GM18502 (cell line): ENCODE measurements at regions not wholly inside any gene's neighbourhood (a gene's known extent, or its start where the extent isn't known, plus 50 kb on each side); places are given as distances from the start of the nearest gene placed in this dataset.

Experiments
- ATAC-seq: cut with Tn5 transposase; IDR thresholded peaks from one replicate; pipeline ENCODE4 v1.9.1; 2021; ENCODE audit warnings: mild to moderate bottlenecking; ENCODE audit not compliant: unreplicated experiment, poor library complexity

GRCh38 chr3:82080261-82080660 lies 318.8 kb upstream of the GBE1 start:
- no peak for ATAC-seq

GRCh38 chr3:82079335-82079890 lies 318.0 kb upstream of the GBE1 start:
- ATAC-seq: no peak

GRCh38 chr3:82078246-82078645 lies 316.8 kb upstream of the GBE1 start:
- no peak for ATAC-seq

- ATAC-seq: no peak
Measured at GRCh38 chr3:82067420-82067819, 306.0 kb upstream of the GBE1 start.

GRCh38 chr3:82058809-82059208 lies 297.4 kb upstream of the GBE1 start:
- ATAC-seq: no peak

- ATAC-seq: no peak
Measured at GRCh38 chr3:82055792-82056191, 294.3 kb upstream of the GBE1 start.

GRCh38 chr3:82054849-82055248 lies 293.4 kb upstream of the GBE1 start:
- no peak for ATAC-seq

GRCh38 chr3:82053236-82053635 lies 291.8 kb upstream of the GBE1 start:
- no peak for ATAC-seq

- no peak for ATAC-seq
Measured at GRCh38 chr3:82050382-82050781, 288.9 kb upstream of the GBE1 start.

- ATAC-seq: no peak
Measured at GRCh38 chr3:82048711-82049110, 287.3 kb upstream of the GBE1 start.

- ATAC-seq: no peak
Measured at GRCh38 chr3:82044930-82045705, 283.7 kb upstream of the GBE1 start.

GRCh38 chr3:82038556-82038955 lies 277.1 kb upstream of the GBE1 start:
- ATAC-seq: no peak

- ATAC-seq: no peak
Measured at GRCh38 chr3:82033186-82033585, 271.7 kb upstream of the GBE1 start.

- no peak for ATAC-seq
Measured at GRCh38 chr3:82031596-82031995, 270.2 kb upstream of the GBE1 start.

GRCh38 chr3:82030916-82031315 lies 269.5 kb upstream of the GBE1 start:
- ATAC-seq: no peak

GRCh38 chr3:82022836-82023235 lies 261.4 kb upstream of the GBE1 start:
- no peak for ATAC-seq

- ATAC-seq: no peak
Measured at GRCh38 chr3:82020282-82020681, 258.8 kb upstream of the GBE1 start.

GRCh38 chr3:82015241-82015640 lies 253.8 kb upstream of the GBE1 start:
- no peak for ATAC-seq

GRCh38 chr3:82012775-82013174 lies 251.3 kb upstream of the GBE1 start:
- ATAC-seq: no peak

GRCh38 chr3:82011336-82011735 lies 249.9 kb upstream of the GBE1 start:
- ATAC-seq: no peak

- no peak for ATAC-seq
Measured at GRCh38 chr3:82005266-82005665, 243.8 kb upstream of the GBE1 start.

GRCh38 chr3:82004266-82004665 lies 242.8 kb upstream of the GBE1 start:
- no peak for ATAC-seq
